NCI-H446 treated with DMSO at 0.1 percent for 48 hours (cell line): ENCODE measurements at regions not wholly inside any gene's neighbourhood (a gene's known extent, or its start where the extent isn't known, plus 50 kb on each side); places are given as distances from the start of the nearest gene placed in this dataset.

Experiments used
- DNase-seq: peaks from one replicate; lab custom pipeline; 2025; lab: John Stamatoyannopoulos, UW

GRCh38 chr10:35743351-35743750 lies 101.3 kb upstream of the FZD8 start:
- no peak for DNase-seq

- DNase-seq, result no peak
Observed at GRCh38 chr10:35739998-35740397, 97.9 kb upstream of the FZD8 start.

- DNase-seq, result no peak
Observed at GRCh38 chr10:35735412-35735811, 93.3 kb upstream of the FZD8 start.

- DNase-seq, result no peak
Observed at GRCh38 chr10:35731828-35732227, 89.7 kb upstream of the FZD8 start.

- DNase-seq, result no peak
Observed at GRCh38 chr10:35728341-35728740, 86.2 kb upstream of the FZD8 start.

- DNase-seq, result no peak
Observed at GRCh38 chr10:35726846-35727245, 84.8 kb upstream of the FZD8 start.

GRCh38 chr10:35723992-35724391 lies 81.9 kb upstream of the FZD8 start:
- no peak for DNase-seq

- DNase-seq, result no peak
Observed at GRCh38 chr10:35723059-35723458, 81.0 kb upstream of the FZD8 start.

GRCh38 chr10:35722636-35723035 lies 80.5 kb upstream of the FZD8 start:
- DNase-seq, result no peak

- DNase-seq, result no peak
Observed at GRCh38 chr10:35722226-35722625, 80.1 kb upstream of the FZD8 start.

- DNase-seq, result no peak
Observed at GRCh38 chr10:35720366-35720765, 78.3 kb upstream of the FZD8 start.

- no peak for DNase-seq
Observed at GRCh38 chr10:35716776-35717175, 74.7 kb upstream of the FZD8 start.

- no peak for DNase-seq
Observed at GRCh38 chr10:35712486-35712885, 70.4 kb upstream of the FZD8 start.

- no peak for DNase-seq
Observed at GRCh38 chr10:35711615-35712411, 69.7 kb upstream of the FZD8 start.

GRCh38 chr10:35707642-35708425 lies 65.7 kb upstream of the FZD8 start:
- peak; percentile 41 for DNase-seq

GRCh38 chr10:35706959-35707358 lies 64.9 kb upstream of the FZD8 start:
- DNase-seq, result no peak

GRCh38 chr10:35705671-35706070 lies 63.6 kb upstream of the FZD8 start:
- DNase-seq, result no peak

GRCh38 chr10:35705051-35705450 lies 63.0 kb upstream of the FZD8 start:
- no peak for DNase-seq

- no peak for DNase-seq
Observed at GRCh38 chr10:35704401-35704800, 62.3 kb upstream of the FZD8 start.

- no peak for DNase-seq
Observed at GRCh38 chr10:35700487-35700882, 58.4 kb upstream of the FZD8 start.

- no peak for DNase-seq
Observed at GRCh38 chr10:35699848-35700486, 57.9 kb upstream of the FZD8 start.

- DNase-seq, result no peak
Observed at GRCh38 chr10:35696392-35697287, 54.5 kb upstream of the FZD8 start.
